HG02938 (cell line): ENCODE measurements at regions not wholly inside any gene's neighbourhood (a gene's known extent, or its start where the extent isn't known, plus 50 kb on each side); places are given as distances from the start of the nearest gene placed in this dataset.

Experiments used
- ATAC-seq: cut with Tn5 transposase; IDR thresholded peaks from one replicate; pipeline ENCODE4 v1.9.1; 2021; ENCODE audit warnings: mild to moderate bottlenecking, moderate library complexity; ENCODE audit not compliant: unreplicated experiment

GRCh38 chr7:16320099-16320660 lies 101.2 kb downstream of the CRPPA start:
- ATAC-seq = no peak

- ATAC-seq = no peak
Measured at GRCh38 chr7:16318989-16319915, 102.1 kb downstream of the CRPPA start.

GRCh38 chr7:16318463-16318862 lies 102.9 kb downstream of the CRPPA start:
- no peak for ATAC-seq

- no peak for ATAC-seq
Measured at GRCh38 chr7:16317406-16317805, 103.9 kb downstream of the CRPPA start.

GRCh38 chr7:16315280-16315679 lies 106.1 kb downstream of the CRPPA start:
- ATAC-seq = no peak

GRCh38 chr7:16309129-16309528 lies 112.2 kb downstream of the CRPPA start:
- no peak for ATAC-seq

- no peak for ATAC-seq
Measured at GRCh38 chr7:16301291-16301690, 120.0 kb downstream of the CRPPA start.

GRCh38 chr7:16300361-16300895 lies 120.9 kb downstream of the CRPPA start:
- ATAC-seq = no peak

- no peak for ATAC-seq
Measured at GRCh38 chr7:16299853-16300252, 121.5 kb downstream of the CRPPA start.

GRCh38 chr7:16298221-16298620 lies 123.1 kb downstream of the CRPPA start:
- ATAC-seq = no peak

GRCh38 chr7:16295558-16295957 lies 125.8 kb downstream of the CRPPA start:
- ATAC-seq = no peak

GRCh38 chr7:16293669-16294425 lies 127.5 kb downstream of the CRPPA start:
- ATAC-seq = no peak

GRCh38 chr7:16284581-16284980 lies 136.8 kb downstream of the CRPPA start:
- no peak for ATAC-seq

GRCh38 chr7:16278167-16278787 lies 143.1 kb downstream of the CRPPA start:
- ATAC-seq = no peak

- ATAC-seq = no peak
Measured at GRCh38 chr7:16271990-16272665, 149.2 kb downstream of the CRPPA start.

- ATAC-seq = peak; percentile 81
Measured at GRCh38 chr7:16271355-16271915, 149.9 kb downstream of the CRPPA start.

- no peak for ATAC-seq
Measured at GRCh38 chr7:16270844-16271243, 150.5 kb downstream of the CRPPA start.

GRCh38 chr7:16268821-16269768 lies 152.2 kb downstream of the CRPPA start:
- ATAC-seq = no peak
